Endothelial cell of umbilical vein (primary cell): ENCODE measurements at regions not wholly inside any gene's neighbourhood (a gene's known extent, or its start where the extent isn't known, plus 50 kb on each side); places are given as distances from the start of the nearest gene placed in this dataset.

Experiments
- BruUV-seq: library from RNA; stranded (reverse); fragments of 400-500 nt; replicated peaks from 2 replicates; lab custom pipeline; 2021; lab: Mats Ljungman, UMichigan
- CTCF ChIA-PET: fragments of 300-600, 350-600 bp; sonication (Branson Sonifier 250); formaldehyde crosslinking; loops from one replicate; lab custom pipeline; 2021; ENCODE audit warnings: antibody characterized with exemption, inconsistent platforms; lab: Charles Lee
- POLR2A ChIA-PET: fragments of 300-600, 350-600 bp; sonication (Branson Sonifier 250); formaldehyde crosslinking; loops from one replicate; lab custom pipeline; 2021; ENCODE audit warnings: antibody characterized with exemption, inconsistent platforms; lab: Charles Lee
- DNase-seq: peaks from one replicate; pipeline ENCODE4 v3.0.0-alpha.2; 2011; ENCODE audit warnings: low read depth, low spot score
- FAIRE-seq: peaks from 2 replicates; lab custom pipeline; 2011; peaks lifted over from hg19 to GRCh38; lab: Jason Lieb, UNC
- H2AFZ ChIP-seq: 2 replicates; pipeline ENCODE4 v1.6.0; 2012; ENCODE audit warnings: low read depth, low read length, control low read depth, inconsistent platforms
- H3K27ac ChIP-seq: 2 replicates; pipeline ENCODE4 v1.5.1; 2011; ENCODE audit warnings: low read depth, mild to moderate bottlenecking, control low read depth, low read length, moderate library complexity; ENCODE audit not compliant: insufficient read depth
- H3K27me3 ChIP-seq, 2 experiments: 2 replicates each; pipeline versions ENCODE4 v1.6.0 to v1.6.1; 2011; ENCODE audit warnings: low read length in 2 of 2, mixed read lengths in 1 of 2; ENCODE audit not compliant: control insufficient read depth in 2 of 2, insufficient read depth in 2 of 2
- H3K36me3 ChIP-seq, 2 experiments: 2 replicates in 1 of 2; 3 replicates in 1 of 2; pipeline ENCODE4 v1.5.1; 2011; ENCODE audit warnings: low read length in 2 of 2, mild to moderate bottlenecking in 1 of 2, moderate library complexity in 1 of 2; ENCODE audit not compliant: control insufficient read depth in 2 of 2, insufficient read depth in 2 of 2; ENCODE audit errors: extremely low read depth in 1 of 2
- H3K4me1 ChIP-seq: 3 replicates; pipeline ENCODE4 v1.5.1; 2011; ENCODE audit warnings: mild to moderate bottlenecking, low read length; ENCODE audit not compliant: control insufficient read depth, insufficient read depth; ENCODE audit errors: extremely low read depth
- H3K4me2 ChIP-seq: 2 replicates; pipeline ENCODE4 v1.6.1; 2011; ENCODE audit warnings: low read length, control low read depth, mixed read lengths; ENCODE audit not compliant: insufficient read depth
- H3K4me3 ChIP-seq, 3 experiments: fragments of 200-600 bp in 1 of 3; sonication (generic), shearing (Covaris generic) in 1 of 3; replicated peaks in 1 of 3; 2 replicates each; pipeline ENCODE4 v1.5.1; 2011 to 2016; ENCODE audit warnings: control low read depth in 3 of 3, low read length in 3 of 3, mild to moderate bottlenecking in 2 of 3, inconsistent platforms in 1 of 3, low read depth in 1 of 3, moderate library complexity in 1 of 3; ENCODE audit not compliant: insufficient read depth in 1 of 3
- H3K79me2 ChIP-seq: 2 replicates; pipeline ENCODE4 v1.6.0; 2012; ENCODE audit warnings: low read length, inconsistent platforms; ENCODE audit not compliant: control insufficient read depth, insufficient read depth
- H3K9ac ChIP-seq: replicated peaks from 2 replicates; pipeline ENCODE3; 2011; ENCODE audit warnings: low read length, control low read depth; ENCODE audit not compliant: insufficient read depth; ENCODE audit errors: extremely low read depth
- H3K9me1 ChIP-seq: replicated peaks from 3 replicates; pipeline ENCODE4 v1.6.0; 2011; ENCODE audit warnings: mild to moderate bottlenecking, low read length; ENCODE audit not compliant: control insufficient read depth, insufficient read depth; ENCODE audit errors: extremely low read depth
- H3K9me3 ChIP-seq: replicated peaks from 2 replicates; pipeline ENCODE4 v1.5.1; 2012; ENCODE audit warnings: low read length, inconsistent platforms; ENCODE audit not compliant: control insufficient read depth, insufficient read depth
- H4K20me1 ChIP-seq: replicated peaks from 2 replicates; pipeline ENCODE3; 2011; ENCODE audit warnings: mild to moderate bottlenecking, low read length; ENCODE audit not compliant: control insufficient read depth, insufficient read depth; ENCODE audit errors: extremely low read depth
- CTCF ChIP-seq, 2 donors: IDR thresholded peaks; 1 replicate in 1 of 2; 2 replicates in 1 of 2; pipeline ENCODE4 v1.5.1; 2011; ENCODE audit warnings: low read length in 2 of 2, mild to moderate bottlenecking in 2 of 2, moderate library complexity in 2 of 2, control low read depth in 1 of 2, inconsistent platforms in 1 of 2, low read depth in 1 of 2; ENCODE audit not compliant: insufficient read depth in 1 of 2; ENCODE audit errors: extremely low read depth in 1 of 2
- EZH2 ChIP-seq: IDR thresholded peaks from 2 replicates; pipeline ENCODE4 v1.6.1; 2012; ENCODE audit warnings: borderline replicate concordance, low read depth, mild to moderate bottlenecking, moderate library complexity, low read length, inconsistent platforms; ENCODE audit not compliant: severe bottlenecking
- FOS ChIP-seq: IDR thresholded peaks from 2 replicates; pipeline ENCODE4 v1.6.1; 2011; ENCODE audit warnings: mild to moderate bottlenecking, low read length, moderate library complexity, borderline replicate concordance; ENCODE audit not compliant: insufficient read depth
- GATA2 ChIP-seq: IDR thresholded peaks from 2 replicates; pipeline ENCODE4 v1.7.0; 2011; ENCODE audit warnings: low read depth, mild to moderate bottlenecking, moderate library complexity, mixed read lengths, low read length; ENCODE audit not compliant: insufficient read length, insufficient read depth
- JUN ChIP-seq: IDR thresholded peaks from 2 replicates; pipeline ENCODE4 v1.6.1; 2011; ENCODE audit warnings: borderline replicate concordance, low read depth; ENCODE audit not compliant: insufficient read length, insufficient read depth
- MAX ChIP-seq: IDR thresholded peaks from 2 replicates; pipeline ENCODE4 v1.6.1; 2011; ENCODE audit not compliant: insufficient read depth, insufficient read length
- MYC ChIP-seq: IDR thresholded peaks from one replicate; pipeline ENCODE4 v1.6.1; 2011; ENCODE audit warnings: mild to moderate bottlenecking, low read depth, low read length
- POLR2A ChIP-seq: IDR thresholded peaks from 2 replicates; pipeline ENCODE4 v1.6.1; 2012; ENCODE audit warnings: low read depth, mild to moderate bottlenecking, control low read depth, low read length
- POLR2AphosphoS5 ChIP-seq: IDR thresholded peaks from 2 replicates; pipeline ENCODE4 v1.6.1; 2012; ENCODE audit warnings: low read depth, mild to moderate bottlenecking, control low read depth, low read length, moderate library complexity; ENCODE audit not compliant: insufficient read depth
- dilution Hi-C: fragments of 300-500 bp; cut with MboI; formaldehyde crosslinking; loops from one replicate; pipeline ENCODE4 v1.15.0; 2019; ENCODE audit warnings: low sequenced_read_pairs; ENCODE audit not compliant: extremely low pct_ligation_motif_present
- intact Hi-C: fragments of 100-400 bp; cut with micrococcal nuclease; formaldehyde crosslinking; loops from one replicate; pipeline ENCODE4 v1.10.0; 2022

GRCh38 chr5:173767574-173768266, 120.4 kb upstream of the CPEB4 start:
- H3K4me1 ChIP-seq: peaks cover 27% of the 10 kb centered on the region
- H3K36me3 ChIP-seq: no peaks in the 10 kb centered on the region
- no peaks in the 10 kb centered on the region for H3K9me1 ChIP-seq
- H4K20me1 ChIP-seq: no peaks in the 10 kb centered on the region
- no TSS peak for BruUV-seq
- H3K9ac ChIP-seq: no peak overlapping the region
- dilution Hi-C loops (no loop called here), intact Hi-C loops (loop anchor here (5.0 to 10.0 kb wide), 3 partner anchors 433 to 993 kb away; partner anchors contain the start of gene DUSP1)
- H3K79me2 ChIP-seq: no peaks in the 10 kb centered on the region
- TF ChIP-seq MYC (no peak), POLR2A (no peak), MAX (no peak), GATA2 (no peak)
- DNase-seq: no peak
- H3K27ac ChIP-seq: no peak overlapping the region
- no peak overlapping the region for H2AFZ ChIP-seq
- CTCF ChIA-PET: interaction anchor here (0.9 to 2.9 kb wide), 2 partner anchors 122 to 158 kb away, joined by 3 to 19 read pairs; no protein-coding TSS in a partner anchor
- no peaks in the 10 kb centered on the region for H3K9me3 ChIP-seq
- no peak overlapping the region for H3K4me3 ChIP-seq
- FAIRE-seq: no peak
- POLR2A ChIA-PET: no interaction called here
- H3K27me3 ChIP-seq: no peaks in the 10 kb centered on the region
- H3K4me2 ChIP-seq: no peak overlapping the region

- H3K4me3 ChIP-seq: no peak overlapping the region
- H3K36me3 ChIP-seq: no peaks in the 10 kb centered on the region
- ChIA-PET CTCF (interaction anchor here (2.9 kb wide), 1 partner anchor 157 kb away, joined by 19 read pairs; no protein-coding TSS in a partner anchor), POLR2A (no interaction called here)
- H4K20me1 ChIP-seq: no peaks in the 10 kb centered on the region
- no peak overlapping the region for H3K27ac ChIP-seq
- no peak overlapping the region for H3K4me2 ChIP-seq
- BruUV-seq: no TSS peak
- H3K27me3 ChIP-seq: no peaks in the 10 kb centered on the region
- no peaks in the 10 kb centered on the region for H3K9me1 ChIP-seq
- dilution Hi-C loops (no loop called here), intact Hi-C loops (loop anchor here (5.0 to 10.0 kb wide), 3 partner anchors 434 to 994 kb away; partner anchors contain the start of gene DUSP1)
- no peak overlapping the region for H2AFZ ChIP-seq
- no peaks in the 10 kb centered on the region for H3K79me2 ChIP-seq
- DNase-seq (no peak), FAIRE-seq (no peak)
- no peaks in the 10 kb centered on the region for H3K9me3 ChIP-seq
- TF ChIP-seq FOS (no peak), MAX (no peak), POLR2AphosphoS5 (no peak), POLR2A (no peak), GATA2 (no peak), JUN (no peak), CTCF (IDR thresholded peaks at IDR 0.05; ENCODE audit: extremely low read depth in 1 of 2, insufficient read depth in 1 of 2, low read depth in 1 of 2, low read length in 2 of 2) (no peak), MYC (no peak), EZH2 (no peak)
- peaks cover 27% of the 10 kb centered on the region for H3K4me1 ChIP-seq
- no peak overlapping the region for H3K9ac ChIP-seq
Measured at GRCh38 chr5:173768267-173768806, 119.8 kb upstream of the CPEB4 start.
